Body of pancreas (tissue), 4 donors: ENCODE measurements at regions not wholly inside any gene's neighbourhood (a gene's known extent, or its start where the extent isn't known, plus 50 kb on each side); places are given as distances from the start of the nearest gene placed in this dataset.

Source experiments
- ATAC-seq: fragments of 150-250 bp; one replicate; pipeline ENCODE4 v1.9.1; 2016
- DNase-seq, 4 donors: peaks; one replicate each; pipeline ENCODE4 v3.0.0-alpha.2; 2019
- H3K27ac ChIP-seq, 4 donors: fragments of 200-600 bp; sonication (generic); 1 replicate in 3 of 4; 2 replicates in 1 of 4; pipeline versions ENCODE4 v1.5.1 to v1.6.1; 2016 to 2019; ENCODE audit warnings: mild to moderate bottlenecking in 1 of 4, mixed read lengths in 1 of 4, moderate library complexity in 1 of 4
- H3K27me3 ChIP-seq, 2 donors: fragments of 200-600 bp; sonication (generic); one replicate each; pipeline ENCODE4 v1.6.0; 2016; ENCODE audit warnings: mild to moderate bottlenecking in 1 of 2
- H3K36me3 ChIP-seq, 2 donors: fragments of 200-600 bp; sonication (generic); replicated peaks in 1 of 2; 2 replicates each; pipeline ENCODE4 v1.5.1; 2016; ENCODE audit warnings: low read depth in 2 of 2; ENCODE audit not compliant: insufficient read depth in 1 of 2
- H3K4me1 ChIP-seq: fragments of 200-600 bp; sonication (generic); one replicate; pipeline ENCODE4 v1.6.0; 2016
- H3K4me3 ChIP-seq, 2 donors: fragments of 200-600 bp; sonication (generic); 1 replicate in 1 of 2; 2 replicates in 1 of 2; pipeline ENCODE4 v1.5.1; 2016 to 2019
- H3K9me3 ChIP-seq, 3 donors: fragments of 200-600 bp; sonication (generic); 1 replicate in 2 of 3; 2 replicates in 1 of 3; pipeline ENCODE4 v1.5.1; 2016
- CTCF ChIP-seq, 7 experiments: fragments of 450-650 bp in 4 of 7; fragments of 200-600 bp in 3 of 7; sonication (generic) in 3 of 7; IDR thresholded peaks; one replicate each; pipeline ENCODE4 v1.5.1; 2016 to 2019; ENCODE audit warnings: antibody characterized with exemption in 7 of 7
- POLR2A ChIP-seq, 3 donors: fragments of 450-650 bp; IDR thresholded peaks; one replicate each; pipeline ENCODE4 v1.6.1; 2016; ENCODE audit warnings: antibody characterized with exemption in 3 of 3, mild to moderate bottlenecking in 2 of 3
- WGBS, 2 donors: methylation state at CpG; one replicate each; pipeline ENCODE4 v1.1.5; 2017; 5-methylcytosine and 5-hydroxymethylcytosine counted together
- intact Hi-C: fragments of 100-400 bp; cut with DNase I; formaldehyde crosslinking; loops from one replicate; pipeline ENCODE4 v1.15.1; 2023

GRCh38 chr3:43791246-43791645 is 100.5 kb downstream of the ABHD5 start:
- Histone ChIP-seq H3K4me3 (no peak overlapping the region), H3K27ac (no peak overlapping the region), H3K36me3 (no peaks in the 10 kb centered on the region), H3K27me3 (no peaks in the 10 kb centered on the region), H3K9me3 (no peaks in the 10 kb centered on the region), H3K4me1 (peaks cover 5% of the 10 kb centered on the region)
- no peak for ATAC-seq
- no peak for DNase-seq
- intact Hi-C loops: no loop called here
- no peak for TF ChIP-seq POLR2A (IDR thresholded peaks at IDR 0.05)
- no peak for TF ChIP-seq CTCF (IDR thresholded peaks at IDR 0.05)

GRCh38 chr3:43792904-43793303 is 102.2 kb downstream of the ABHD5 start:
- WGBS, 2 donors: 0 to 13% methylated on average over 2 of the region's 2 CpGs

GRCh38 chr3:43793648-43794372 is 103.1 kb downstream of the ABHD5 start:
- no peaks in the 10 kb centered on the region for H3K36me3 ChIP-seq
- H3K4me3 ChIP-seq: no peak overlapping the region
- 79 to 81% methylated on average over 8 to 9 of the region's 9 CpGs for WGBS, 2 donors
- DNase-seq (no peak), ATAC-seq (no peak)
- intact Hi-C loops: no loop called here
- H3K4me1 ChIP-seq: peaks cover 5% of the 10 kb centered on the region
- H3K27ac ChIP-seq: no peak overlapping the region
- no peaks in the 10 kb centered on the region for H3K27me3 ChIP-seq
- no peaks in the 10 kb centered on the region for H3K9me3 ChIP-seq
- TF ChIP-seq CTCF (IDR thresholded peaks at IDR 0.05) (no peak), POLR2A (IDR thresholded peaks at IDR 0.05) (no peak)

More at GRCh38 chr3:43792904-43793303, 102.2 kb downstream of the ABHD5 start:
- ATAC-seq (peak; percentile 67), DNase-seq (peak in 2 of 4 donors; percentile 10 to 33)
- H3K27ac ChIP-seq: peak overlapping the region in 3 of 4 donors; percentile 23 to 46 (median 28)
- no peaks in the 10 kb centered on the region for H3K27me3 ChIP-seq
- no peaks in the 10 kb centered on the region for H3K36me3 ChIP-seq
- H3K9me3 ChIP-seq: no peaks in the 10 kb centered on the region
- peaks cover 5% of the 10 kb centered on the region for H3K4me1 ChIP-seq
- intact Hi-C loops: no loop called here
- no peak for TF ChIP-seq CTCF (IDR thresholded peaks at IDR 0.05)
- TF ChIP-seq POLR2A (IDR thresholded peaks at IDR 0.05): no peak
- no peak overlapping the region for H3K4me3 ChIP-seq

GRCh38 chr3:43794776-43795175 is 104.0 kb downstream of the ABHD5 start:
- H3K9me3 ChIP-seq: no peaks in the 10 kb centered on the region
- 53 to 86% methylated on average over 1 of the region's 1 CpG for WGBS, 2 donors
- DNase-seq (no peak), ATAC-seq (no peak)
- H3K27me3 ChIP-seq: no peaks in the 10 kb centered on the region
- H3K4me1 ChIP-seq: peaks cover 5% of the 10 kb centered on the region
- H3K4me3 ChIP-seq: no peak overlapping the region
- H3K27ac ChIP-seq: no peak overlapping the region
- H3K36me3 ChIP-seq: no peaks in the 10 kb centered on the region
- TF ChIP-seq CTCF (IDR thresholded peaks at IDR 0.05) (no peak), POLR2A (IDR thresholded peaks at IDR 0.05) (no peak)
- intact Hi-C loops: no loop called here

GRCh38 chr3:43795491-43795890 is 104.8 kb downstream of the ABHD5 start:
- intact Hi-C loops: no loop called here
- H3K27ac ChIP-seq: no peak overlapping the region
- no peak overlapping the region for H3K4me3 ChIP-seq
- no peaks in the 10 kb centered on the region for H3K27me3 ChIP-seq
- TF ChIP-seq POLR2A (IDR thresholded peaks at IDR 0.05): no peak
- no peak for TF ChIP-seq CTCF (IDR thresholded peaks at IDR 0.05)
- DNase-seq (no peak), ATAC-seq (no peak)
- peaks cover 5% of the 10 kb centered on the region for H3K4me1 ChIP-seq
- no peaks in the 10 kb centered on the region for H3K36me3 ChIP-seq
- 62 to 64% methylated on average over 3 of the region's 3 CpGs for WGBS, 2 donors
- H3K9me3 ChIP-seq: no peaks in the 10 kb centered on the region
